GM23248 (cell line): ENCODE measurements at regions not wholly inside any gene's neighbourhood (a gene's known extent, or its start where the extent isn't known, plus 50 kb on each side); places are given as distances from the start of the nearest gene placed in this dataset.

ENCODE experiments used
- DNase-seq: peaks from one replicate; pipeline ENCODE4 v3.0.0-alpha.2; 2015
- H2AFZ ChIP-seq: fragments of 200-600 bp; sonication (generic); 2 replicates; pipeline ENCODE4 v1.6.1; 2016; ENCODE audit warnings: antibody characterized with exemption
- H3F3A ChIP-seq: fragments of 200-600 bp; sonication (generic); 2 replicates; pipeline ENCODE4 v1.6.1; 2016; ENCODE audit warnings: mild to moderate bottlenecking, antibody characterized with exemption, mixed run types; ENCODE audit not compliant: insufficient read depth
- H3K27ac ChIP-seq: fragments of 200-600 bp; sonication (generic); 2 replicates; pipeline ENCODE4 v1.5.1; 2016; ENCODE audit warnings: mild to moderate bottlenecking
- H3K27me3 ChIP-seq: fragments of 200-600 bp; sonication (generic); replicated peaks from 2 replicates; pipeline ENCODE4 v1.6.1; 2016; ENCODE audit warnings: mild to moderate bottlenecking; ENCODE audit not compliant: insufficient read depth
- H3K36me3 ChIP-seq: fragments of 200-600 bp; sonication (generic); 2 replicates; pipeline ENCODE4 v1.6.1; 2016; ENCODE audit warnings: low read depth, mild to moderate bottlenecking
- H3K4me1 ChIP-seq: fragments of 200-600 bp; sonication (generic); 2 replicates; pipeline ENCODE4 v1.6.1; 2016; ENCODE audit warnings: mild to moderate bottlenecking; ENCODE audit not compliant: insufficient read depth
- H3K4me2 ChIP-seq: fragments of 200-600 bp; sonication (generic); one replicate; pipeline ENCODE4 v1.6.1; 2016; ENCODE audit warnings: mild to moderate bottlenecking; ENCODE audit not compliant: unreplicated experiment
- H3K4me3 ChIP-seq: fragments of 200-600 bp; sonication (generic); 2 replicates; pipeline ENCODE4 v1.5.1; 2016; ENCODE audit warnings: mild to moderate bottlenecking
- H3K79me2 ChIP-seq: fragments of 200-600 bp; sonication (generic); 2 replicates; pipeline ENCODE4 v1.6.1; 2016; ENCODE audit warnings: mild to moderate bottlenecking; ENCODE audit not compliant: insufficient read depth
- H3K9ac ChIP-seq: fragments of 200-600 bp; sonication (generic); 2 replicates; pipeline ENCODE4 v1.6.1; 2016; ENCODE audit warnings: mild to moderate bottlenecking
- H3K9me2 ChIP-seq: fragments of 200-600 bp; sonication (generic); 2 replicates; pipeline ENCODE4 v1.6.1; 2016; ENCODE audit warnings: mixed run types, mild to moderate bottlenecking, moderate library complexity; ENCODE audit not compliant: insufficient read depth
- H3K9me3 ChIP-seq: fragments of 200-600 bp; sonication (generic); one replicate; pipeline ENCODE4 v1.6.1; 2017; ENCODE audit warnings: low read depth
- H4K20me1 ChIP-seq: fragments of 200-600 bp; sonication (generic); 2 replicates; pipeline ENCODE4 v1.6.0; 2016; ENCODE audit not compliant: insufficient read depth
- EZH2 ChIP-seq: fragments of 200-600 bp; sonication (generic); IDR thresholded peaks from 2 replicates; pipeline ENCODE4 v1.6.1; 2018; ENCODE audit warnings: antibody characterized with exemption, mild to moderate bottlenecking; ENCODE audit not compliant: insufficient read depth, poor library complexity, severe bottlenecking
- EZH2phosphoT487 ChIP-seq: fragments of 200-600 bp; sonication (generic); IDR thresholded peaks from 2 replicates; pipeline ENCODE4 v1.6.1; 2018; ENCODE audit warnings: antibody characterized with exemption, moderate library complexity, mild to moderate bottlenecking, low read depth; ENCODE audit not compliant: insufficient read depth
- WGBS, 2 experiments: methylation state at CpG; one replicate each; pipeline ENCODE4 v1.1.6; 2015 to 2017; ENCODE audit warnings: low lambda C conversion rate in 2 of 2, low coverage in 1 of 2; ENCODE audit errors: missing lambda C conversion rate in 2 of 2; 5-methylcytosine and 5-hydroxymethylcytosine counted together
- in situ Hi-C: fragments of 300-500 bp; cut with MboI; formaldehyde crosslinking; loops from 2 replicates; pipeline ENCODE4 v1.15.0; 2020

- no peaks in the 10 kb centered on the region for H3K4me1 ChIP-seq
- no peak for DNase-seq
- H2AFZ ChIP-seq: no peak overlapping the region
- H3K4me3 ChIP-seq: no peak overlapping the region
- H3K4me2 ChIP-seq: no peak overlapping the region
- WGBS, 2 experiments: 65 to 71% methylated on average over 9 of the region's 9 CpGs
- no peaks in the 10 kb centered on the region for H4K20me1 ChIP-seq
- in situ Hi-C loops: no loop called here
- no peaks in the 10 kb centered on the region for H3F3A ChIP-seq
- no peaks in the 10 kb centered on the region for H3K36me3 ChIP-seq
- H3K9me3 ChIP-seq: no peaks in the 10 kb centered on the region
- H3K9ac ChIP-seq: no peak overlapping the region
- H3K79me2 ChIP-seq: no peaks in the 10 kb centered on the region
- H3K27ac ChIP-seq: no peak overlapping the region
- no peak for TF ChIP-seq EZH2
- no peak for TF ChIP-seq EZH2phosphoT487
- no peaks in the 10 kb centered on the region for H3K9me2 ChIP-seq
- peaks cover 32% of the 10 kb centered on the region for H3K27me3 ChIP-seq
These were observed 68.8 kb upstream of the GATA5 start for GRCh38 chr20:62544505-62545055.

- DNase-seq: no peak
- no peak overlapping the region for H3K27ac ChIP-seq
- no peaks in the 10 kb centered on the region for H3K9me3 ChIP-seq
- no peaks in the 10 kb centered on the region for H4K20me1 ChIP-seq
- H3K9ac ChIP-seq: no peak overlapping the region
- no peak overlapping the region for H2AFZ ChIP-seq
- no peak overlapping the region for H3K4me3 ChIP-seq
- no peaks in the 10 kb centered on the region for H3K9me2 ChIP-seq
- no peaks in the 10 kb centered on the region for H3K79me2 ChIP-seq
- H3K4me2 ChIP-seq: no peak overlapping the region
- no peaks in the 10 kb centered on the region for H3K4me1 ChIP-seq
- no peak for TF ChIP-seq EZH2phosphoT487
- no peak for TF ChIP-seq EZH2
- WGBS, 2 experiments: 80 to 86% methylated on average over 16 to 17 of the region's 17 CpGs
- in situ Hi-C loops: no loop called here
- no peaks in the 10 kb centered on the region for H3K36me3 ChIP-seq
- H3K27me3 ChIP-seq: peaks cover 28% of the 10 kb centered on the region
- H3F3A ChIP-seq: no peaks in the 10 kb centered on the region
These were observed 69.5 kb upstream of the GATA5 start for GRCh38 chr20:62545271-62545670.

- Histone ChIP-seq H3F3A (no peaks in the 10 kb centered on the region), H2AFZ (no peak overlapping the region), H3K4me3 (no peak overlapping the region), H4K20me1 (no peaks in the 10 kb centered on the region), H3K9ac (no peak overlapping the region), H3K9me2 (no peaks in the 10 kb centered on the region), H3K79me2 (no peaks in the 10 kb centered on the region), H3K4me1 (no peaks in the 10 kb centered on the region), H3K4me2 (no peak overlapping the region), H3K9me3 (no peaks in the 10 kb centered on the region), H3K36me3 (no peaks in the 10 kb centered on the region), H3K27me3 (peaks cover 31% of the 10 kb centered on the region), H3K27ac (no peak overlapping the region)
- in situ Hi-C loops: no loop called here
- DNase-seq: no peak
- TF ChIP-seq EZH2phosphoT487 (no peak), EZH2 (no peak)
- WGBS, 2 experiments: 85 to 86% methylated on average over 22 of the region's 22 CpGs
These were observed 70.2 kb upstream of the GATA5 start for GRCh38 chr20:62545901-62546525.

GRCh38 chr20:62546606-62547005 lies 70.8 kb upstream of the GATA5 start:
- no peak overlapping the region for H3K4me3 ChIP-seq
- no peaks in the 10 kb centered on the region for H3F3A ChIP-seq
- no peaks in the 10 kb centered on the region for H3K36me3 ChIP-seq
- in situ Hi-C loops: no loop called here
- no peak overlapping the region for H2AFZ ChIP-seq
- no peaks in the 10 kb centered on the region for H3K9me3 ChIP-seq
- DNase-seq: no peak
- H3K4me2 ChIP-seq: no peak overlapping the region
- H3K27me3 ChIP-seq: peaks cover 31% of the 10 kb centered on the region
- no peak overlapping the region for H3K27ac ChIP-seq
- TF ChIP-seq EZH2: no peak
- TF ChIP-seq EZH2phosphoT487: no peak
- H3K9ac ChIP-seq: no peak overlapping the region
- H3K4me1 ChIP-seq: no peaks in the 10 kb centered on the region
- 76 to 78% methylated on average over 11 to 12 of the region's 12 CpGs for WGBS, 2 experiments
- no peaks in the 10 kb centered on the region for H3K9me2 ChIP-seq
- H3K79me2 ChIP-seq: no peaks in the 10 kb centered on the region
- no peaks in the 10 kb centered on the region for H4K20me1 ChIP-seq
